ENCODE measurements at regions not wholly inside any gene's neighbourhood (a gene's known extent, or its start where the extent isn't known, plus 50 kb on each side); places are given as distances from the start of the nearest gene placed in this dataset.

GRCh38 chr3:30471796-30472489 is 134.5 kb upstream of the TGFBR2 start:
- no peak overlapping the region for H3K4me3 Mint-ChIP-seq
- DNase-seq: no peak
- no peaks in the 10 kb centered on the region for H3K27me3 Mint-ChIP-seq
- H3K9me3 Mint-ChIP-seq: no peaks in the 10 kb centered on the region
- no peaks in the 10 kb centered on the region for H3K27me3 ChIP-seq (ENCODE audit: insufficient read depth, low read length)
- ChIA-PET POLR2A (ENCODE audit: partially characterized antibody) (no interaction called here), CTCF (ENCODE audit: partially characterized antibody) (no interaction called here)
- H3K9me3 ChIP-seq (ENCODE audit: control insufficient read depth in 1 of 2, low read length in 2 of 2): no peaks in the 10 kb centered on the region
- H3K27ac ChIP-seq (ENCODE audit: low read depth, low read length): no peak overlapping the region
- no peaks in the 10 kb centered on the region for H3K36me3 Mint-ChIP-seq
- intact Hi-C loops (cut with micrococcal nuclease): no loop called here
- H3K4me1 ChIP-seq (ENCODE audit: insufficient read depth, low read length): no peaks in the 10 kb centered on the region
- no peak overlapping the region for H3K27ac Mint-ChIP-seq
- no peaks in the 10 kb centered on the region for H3K36me3 ChIP-seq (ENCODE audit: insufficient read depth, low read length)
- H3K4me1 Mint-ChIP-seq: peaks cover 3 to 8% (median 4%) of the 10 kb centered on the region in 4 donors
- no peak overlapping the region for H3K4me3 ChIP-seq (ENCODE audit: low read length in 2 of 2)

GRCh38 chr3:30473374-30474051 is 132.9 kb upstream of the TGFBR2 start:
- H3K36me3 ChIP-seq (ENCODE audit: insufficient read depth, low read length): no peaks in the 10 kb centered on the region
- H3K4me1 ChIP-seq (ENCODE audit: insufficient read depth, low read length): no peaks in the 10 kb centered on the region
- CTCF ChIA-PET (ENCODE audit: partially characterized antibody): no interaction called here
- H3K27ac Mint-ChIP-seq: no peak overlapping the region
- intact Hi-C loops (cut with micrococcal nuclease): no loop called here
- H3K36me3 Mint-ChIP-seq: no peaks in the 10 kb centered on the region
- H3K27me3 ChIP-seq (ENCODE audit: insufficient read depth, low read length): no peaks in the 10 kb centered on the region
- no peak overlapping the region for H3K27ac ChIP-seq (ENCODE audit: low read depth, low read length)
- peaks cover 4 to 13% (median 8%) of the 10 kb centered on the region in 4 donors for H3K4me1 Mint-ChIP-seq
- no peak overlapping the region for H3K4me3 Mint-ChIP-seq
- DNase-seq: no peak
- H3K9me3 Mint-ChIP-seq: no peaks in the 10 kb centered on the region
- H3K27me3 Mint-ChIP-seq: no peaks in the 10 kb centered on the region
- POLR2A ChIA-PET (ENCODE audit: partially characterized antibody): no interaction called here
- no peak overlapping the region for H3K4me3 ChIP-seq (ENCODE audit: low read length in 2 of 2)
- no peaks in the 10 kb centered on the region for H3K9me3 ChIP-seq (ENCODE audit: control insufficient read depth in 1 of 2, low read length in 2 of 2)

- CTCF ChIA-PET (ENCODE audit: partially characterized antibody): interaction anchor here (1.1 kb wide), 1 partner anchor 275 kb away, joined by 4 read pairs; no protein-coding TSS in a partner anchor
- intact Hi-C loops (cut with micrococcal nuclease): no loop called here
- no peaks in the 10 kb centered on the region for H3K27me3 ChIP-seq (ENCODE audit: insufficient read depth, low read length)
- no peaks in the 10 kb centered on the region for H3K4me1 ChIP-seq (ENCODE audit: insufficient read depth, low read length)
- peaks cover 4 to 13% (median 8%) of the 10 kb centered on the region in 4 donors for H3K4me1 Mint-ChIP-seq
- H3K9me3 Mint-ChIP-seq: no peaks in the 10 kb centered on the region
- no peaks in the 10 kb centered on the region for H3K27me3 Mint-ChIP-seq
- no peaks in the 10 kb centered on the region for H3K36me3 ChIP-seq (ENCODE audit: insufficient read depth, low read length)
- H3K27ac ChIP-seq (ENCODE audit: low read depth, low read length): no peak overlapping the region
- no peak overlapping the region for H3K4me3 Mint-ChIP-seq
- DNase-seq: no peak
- H3K4me3 ChIP-seq (ENCODE audit: low read length in 2 of 2): no peak overlapping the region
- H3K27ac Mint-ChIP-seq: no peak overlapping the region
- H3K9me3 ChIP-seq (ENCODE audit: control insufficient read depth in 1 of 2, low read length in 2 of 2): no peaks in the 10 kb centered on the region
- H3K36me3 Mint-ChIP-seq: no peaks in the 10 kb centered on the region
- POLR2A ChIA-PET (ENCODE audit: partially characterized antibody): no interaction called here
These were observed 132.0 kb upstream of the TGFBR2 start for GRCh38 chr3:30474371-30474770.

- POLR2A ChIA-PET (ENCODE audit: partially characterized antibody): no interaction called here
- H3K4me3 Mint-ChIP-seq: no peak overlapping the region
These were observed 131.2 kb upstream of the TGFBR2 start for GRCh38 chr3:30475038-30475808.

GRCh38 chr3:30475809-30476178 is 130.6 kb upstream of the TGFBR2 start:
- Histone ChIP-seq H3K27ac (ENCODE audit: low read depth, low read length) (no peak overlapping the region), H3K36me3 (ENCODE audit: insufficient read depth, low read length) (no peaks in the 10 kb centered on the region), H3K27me3 (ENCODE audit: insufficient read depth, low read length) (no peaks in the 10 kb centered on the region), H3K9me3 (ENCODE audit: control insufficient read depth in 1 of 2, low read length in 2 of 2) (no peaks in the 10 kb centered on the region), H3K4me3 (ENCODE audit: low read length in 2 of 2) (no peak overlapping the region), H3K4me1 (ENCODE audit: insufficient read depth, low read length) (no peaks in the 10 kb centered on the region)
- intact Hi-C loops (cut with micrococcal nuclease): no loop called here
- H3K4me3 Mint-ChIP-seq: no peak overlapping the region
- no peak overlapping the region for H3K27ac Mint-ChIP-seq
- DNase-seq: no peak
- peaks cover 0 to 9% (median 7%) of the 10 kb centered on the region in 4 donors for H3K4me1 Mint-ChIP-seq
- no peaks in the 10 kb centered on the region for H3K9me3 Mint-ChIP-seq
- no peaks in the 10 kb centered on the region for H3K36me3 Mint-ChIP-seq
- no peaks in the 10 kb centered on the region for H3K27me3 Mint-ChIP-seq
- CTCF ChIA-PET (ENCODE audit: partially characterized antibody): no interaction called here
- POLR2A ChIA-PET (ENCODE audit: partially characterized antibody): no interaction called here

More at GRCh38 chr3:30475038-30475808, 131.2 kb upstream of the TGFBR2 start:
- CTCF ChIA-PET (ENCODE audit: partially characterized antibody): interaction anchor here (1.1 kb wide), 1 partner anchor 276 kb away, joined by 4 read pairs; no protein-coding TSS in a partner anchor
- no peaks in the 10 kb centered on the region for H3K27me3 Mint-ChIP-seq
- Histone ChIP-seq H3K36me3 (ENCODE audit: insufficient read depth, low read length) (no peaks in the 10 kb centered on the region), H3K4me1 (ENCODE audit: insufficient read depth, low read length) (no peaks in the 10 kb centered on the region), H3K27me3 (ENCODE audit: insufficient read depth, low read length) (no peaks in the 10 kb centered on the region), H3K9me3 (ENCODE audit: control insufficient read depth in 1 of 2, low read length in 2 of 2) (no peaks in the 10 kb centered on the region), H3K27ac (ENCODE audit: low read depth, low read length) (no peak overlapping the region), H3K4me3 (ENCODE audit: low read length in 2 of 2) (no peak overlapping the region)
- H3K4me1 Mint-ChIP-seq: peaks cover 4 to 13% (median 8%) of the 10 kb centered on the region in 4 donors
- intact Hi-C loops (cut with micrococcal nuclease): no loop called here
- no peaks in the 10 kb centered on the region for H3K36me3 Mint-ChIP-seq
- H3K27ac Mint-ChIP-seq: peak overlapping the region in 1 of 7 donors; percentile 1
- DNase-seq: no peak
- no peaks in the 10 kb centered on the region for H3K9me3 Mint-ChIP-seq

GRCh38 chr3:30476368-30477084 is 129.9 kb upstream of the TGFBR2 start:
- Histone ChIP-seq H3K9me3 (ENCODE audit: control insufficient read depth in 1 of 2, low read length in 2 of 2) (no peaks in the 10 kb centered on the region), H3K27ac (ENCODE audit: low read depth, low read length) (no peak overlapping the region), H3K27me3 (ENCODE audit: insufficient read depth, low read length) (no peaks in the 10 kb centered on the region), H3K4me1 (ENCODE audit: insufficient read depth, low read length) (no peaks in the 10 kb centered on the region), H3K4me3 (ENCODE audit: low read length in 2 of 2) (no peak overlapping the region), H3K36me3 (ENCODE audit: insufficient read depth, low read length) (no peaks in the 10 kb centered on the region)
- peaks cover 0 to 5% (median 4%) of the 10 kb centered on the region in 4 donors for H3K4me1 Mint-ChIP-seq
- H3K9me3 Mint-ChIP-seq: no peaks in the 10 kb centered on the region
- intact Hi-C loops (cut with micrococcal nuclease): no loop called here
- no peak overlapping the region for H3K27ac Mint-ChIP-seq
- ChIA-PET CTCF (ENCODE audit: partially characterized antibody) (interaction anchor here (0.5 kb wide), 1 partner anchor 292 kb away, joined by 3 read pairs; no protein-coding TSS in a partner anchor), POLR2A (ENCODE audit: partially characterized antibody) (no interaction called here)
- H3K27me3 Mint-ChIP-seq: no peaks in the 10 kb centered on the region
- H3K4me3 Mint-ChIP-seq: no peak overlapping the region
- no peak for DNase-seq
- H3K36me3 Mint-ChIP-seq: no peaks in the 10 kb centered on the region
